ENCODE measurements at regions not wholly inside any gene's neighbourhood (a gene's known extent, or its start where the extent isn't known, plus 50 kb on each side); places are given as distances from the start of the nearest gene placed in this dataset.

DNA sequence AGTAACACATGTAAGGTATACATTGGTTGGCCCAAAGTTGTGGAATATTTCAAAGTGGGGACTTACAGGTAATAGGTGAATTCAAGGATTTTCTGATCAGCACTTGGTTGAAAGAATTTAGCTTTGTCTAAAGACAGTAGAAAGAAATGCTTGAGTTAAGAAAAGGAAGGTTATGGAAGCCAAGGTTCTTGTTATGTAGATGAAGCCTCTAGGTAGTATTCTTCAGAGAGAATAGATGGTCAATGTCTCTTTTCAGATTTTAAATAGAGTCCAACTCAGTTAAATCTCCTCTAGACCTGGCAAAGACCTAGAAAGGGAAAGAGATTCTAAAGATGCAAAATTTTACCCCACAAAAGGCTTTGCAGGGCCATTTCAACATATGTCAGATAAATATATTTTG, 157.4 kb downstream of the ANKRD30B start:
- Histone ChIP-seq H3K36me3 (ENCODE audit: control insufficient read depth, insufficient read depth, low read length) (no peaks in the 10 kb centered on the region), H3K27ac (ENCODE audit: insufficient read depth, low read length, poor library complexity, severe bottlenecking) (no peak overlapping the region), H3K27me3 (ENCODE audit: control insufficient read depth, insufficient read depth, low read length) (no peaks in the 10 kb centered on the region), H3K9me3 (ENCODE audit: control insufficient read depth in 2 of 2, low read length in 2 of 2) (no peaks in the 10 kb centered on the region), H3K4me1 (ENCODE audit: control insufficient read depth, insufficient read depth, low read length, poor library complexity, severe bottlenecking) (no peaks in the 10 kb centered on the region), H3K4me3 (ENCODE audit: low read depth, low read length) (no peak overlapping the region)
- DNase-seq: no peak
- no peaks in the 10 kb centered on the region for H3K36me3 Mint-ChIP-seq
- peaks cover 0 to 4% (median 0%) of the 10 kb centered on the region in 4 donors for H3K4me1 Mint-ChIP-seq
- no peaks in the 10 kb centered on the region for H3K27me3 Mint-ChIP-seq
- no peak for ATAC-seq (ENCODE audit: low read depth in 2 of 2)
- no peak overlapping the region for H3K27ac Mint-ChIP-seq
- peaks cover 0 to 6% (median 0%) of the 10 kb centered on the region in 7 donors for H3K9me3 Mint-ChIP-seq
- no peak overlapping the region for H3K4me3 Mint-ChIP-seq

DNA sequence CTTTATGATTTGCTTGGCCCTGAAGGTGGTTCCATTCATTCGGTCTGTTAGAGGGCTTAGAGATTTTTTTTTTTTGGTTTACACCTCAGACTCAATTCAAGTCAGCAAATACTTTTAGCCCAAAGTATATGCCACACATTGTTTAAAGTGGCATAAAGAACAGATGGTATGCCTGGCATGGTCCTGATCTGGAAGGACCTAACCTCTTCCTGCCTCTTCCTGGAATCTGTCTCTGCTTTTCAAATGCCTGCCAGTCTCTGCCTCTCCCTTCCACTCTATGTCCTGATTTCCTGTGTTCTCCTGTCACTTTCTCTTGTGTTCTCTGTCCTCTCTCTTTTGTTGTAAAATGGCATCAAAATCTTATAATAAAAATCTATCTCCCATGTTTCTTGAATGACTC, 158.0 kb downstream of the ANKRD30B start:
- DNase-seq (no peak), ATAC-seq (ENCODE audit: low read depth in 2 of 2) (no peak)
- no peak overlapping the region for H3K27ac ChIP-seq (ENCODE audit: insufficient read depth, low read length, poor library complexity, severe bottlenecking)
- H3K4me3 ChIP-seq (ENCODE audit: low read depth, low read length): no peak overlapping the region
- Mint-ChIP-seq H3K36me3 (no peaks in the 10 kb centered on the region), H3K27ac (no peak overlapping the region), H3K4me3 (no peak overlapping the region), H3K27me3 (no peaks in the 10 kb centered on the region), H3K4me1 (peaks cover 0 to 4% (median 0%) of the 10 kb centered on the region in 4 donors), H3K9me3 (peaks cover 0 to 6% (median 1%) of the 10 kb centered on the region in 7 donors)
- H3K36me3 ChIP-seq (ENCODE audit: control insufficient read depth, insufficient read depth, low read length): no peaks in the 10 kb centered on the region
- H3K27me3 ChIP-seq (ENCODE audit: control insufficient read depth, insufficient read depth, low read length): no peaks in the 10 kb centered on the region
- H3K9me3 ChIP-seq (ENCODE audit: control insufficient read depth in 2 of 2, low read length in 2 of 2): no peaks in the 10 kb centered on the region
- no peaks in the 10 kb centered on the region for H3K4me1 ChIP-seq (ENCODE audit: control insufficient read depth, insufficient read depth, low read length, poor library complexity, severe bottlenecking)

GRCh38 chr18:14907420-14907819, 159.4 kb downstream of the ANKRD30B start:
- H3K27ac ChIP-seq (ENCODE audit: insufficient read depth, low read length, poor library complexity, severe bottlenecking): no peak overlapping the region
- H3K27me3 ChIP-seq (ENCODE audit: control insufficient read depth, insufficient read depth, low read length): no peaks in the 10 kb centered on the region
- Mint-ChIP-seq H3K27ac (no peak overlapping the region), H3K9me3 (peaks cover 0 to 6% (median 1%) of the 10 kb centered on the region in 7 donors), H3K27me3 (peaks cover 4% of the 10 kb centered on the region), H3K36me3 (no peaks in the 10 kb centered on the region), H3K4me1 (peaks cover 0 to 4% (median 0%) of the 10 kb centered on the region in 4 donors), H3K4me3 (no peak overlapping the region)
- ATAC-seq (ENCODE audit: low read depth in 2 of 2) (no peak), DNase-seq (no peak)
- H3K4me1 ChIP-seq (ENCODE audit: control insufficient read depth, insufficient read depth, low read length, poor library complexity, severe bottlenecking): no peaks in the 10 kb centered on the region
- no peak overlapping the region for H3K4me3 ChIP-seq (ENCODE audit: low read depth, low read length)
- H3K36me3 ChIP-seq (ENCODE audit: control insufficient read depth, insufficient read depth, low read length): no peaks in the 10 kb centered on the region
- H3K9me3 ChIP-seq (ENCODE audit: control insufficient read depth in 2 of 2, low read length in 2 of 2): no peaks in the 10 kb centered on the region

GRCh38 chr18:14908541-14908940, 160.6 kb downstream of the ANKRD30B start:
- Mint-ChIP-seq H3K36me3 (no peaks in the 10 kb centered on the region), H3K4me1 (peaks cover 0 to 4% (median 0%) of the 10 kb centered on the region in 4 donors), H3K27ac (no peak overlapping the region), H3K27me3 (peaks cover 4% of the 10 kb centered on the region), H3K4me3 (no peak overlapping the region), H3K9me3 (peaks cover 0 to 4% (median 0%) of the 10 kb centered on the region in 7 donors)
- ATAC-seq (ENCODE audit: low read depth in 2 of 2) (no peak), DNase-seq (no peak)
- Histone ChIP-seq H3K4me3 (ENCODE audit: low read depth, low read length) (no peak overlapping the region), H3K4me1 (ENCODE audit: control insufficient read depth, insufficient read depth, low read length, poor library complexity, severe bottlenecking) (no peaks in the 10 kb centered on the region), H3K36me3 (ENCODE audit: control insufficient read depth, insufficient read depth, low read length) (no peaks in the 10 kb centered on the region), H3K27me3 (ENCODE audit: control insufficient read depth, insufficient read depth, low read length) (no peaks in the 10 kb centered on the region), H3K27ac (ENCODE audit: insufficient read depth, low read length, poor library complexity, severe bottlenecking) (no peak overlapping the region), H3K9me3 (ENCODE audit: control insufficient read depth in 2 of 2, low read length in 2 of 2) (no peaks in the 10 kb centered on the region)

DNA sequence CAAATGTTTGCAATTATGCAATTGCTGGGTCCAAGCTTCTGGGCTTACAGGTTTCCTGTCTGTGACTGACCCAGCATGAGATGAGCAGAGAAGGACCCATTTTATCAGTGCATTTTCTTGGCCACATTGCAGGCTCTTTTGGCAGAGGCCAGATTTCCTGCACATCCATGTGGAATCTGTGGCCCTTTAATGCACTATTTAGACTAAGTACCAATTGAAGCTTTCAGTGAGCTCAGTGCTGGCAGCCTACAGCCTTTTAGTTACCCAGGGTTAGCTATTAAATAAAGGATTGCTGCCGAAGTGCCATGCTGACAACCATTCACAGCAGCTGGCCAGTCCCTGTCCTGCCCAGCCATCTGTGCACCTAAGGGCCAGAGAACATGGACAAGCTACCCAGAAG, 165.0 kb downstream of the ANKRD30B start:
- Mint-ChIP-seq H3K27me3 (peaks cover 4% of the 10 kb centered on the region), H3K4me3 (no peak overlapping the region), H3K27ac (no peak overlapping the region), H3K36me3 (no peaks in the 10 kb centered on the region), H3K9me3 (peaks cover 0 to 4% (median 0%) of the 10 kb centered on the region in 7 donors), H3K4me1 (no peaks in the 10 kb centered on the region)
- DNase-seq (no peak), ATAC-seq (ENCODE audit: low read depth in 2 of 2) (no peak)
- H3K4me1 ChIP-seq (ENCODE audit: control insufficient read depth, insufficient read depth, low read length, poor library complexity, severe bottlenecking): no peaks in the 10 kb centered on the region
- H3K27me3 ChIP-seq (ENCODE audit: control insufficient read depth, insufficient read depth, low read length): no peaks in the 10 kb centered on the region
- no peak overlapping the region for H3K4me3 ChIP-seq (ENCODE audit: low read depth, low read length)
- H3K9me3 ChIP-seq (ENCODE audit: control insufficient read depth in 2 of 2, low read length in 2 of 2): no peaks in the 10 kb centered on the region
- no peak overlapping the region for H3K27ac ChIP-seq (ENCODE audit: insufficient read depth, low read length, poor library complexity, severe bottlenecking)
- no peaks in the 10 kb centered on the region for H3K36me3 ChIP-seq (ENCODE audit: control insufficient read depth, insufficient read depth, low read length)

- Histone ChIP-seq H3K9me3 (ENCODE audit: control insufficient read depth in 2 of 2, low read length in 2 of 2) (no peaks in the 10 kb centered on the region), H3K27ac (ENCODE audit: insufficient read depth, low read length, poor library complexity, severe bottlenecking) (no peak overlapping the region), H3K36me3 (ENCODE audit: control insufficient read depth, insufficient read depth, low read length) (no peaks in the 10 kb centered on the region), H3K4me3 (ENCODE audit: low read depth, low read length) (no peak overlapping the region), H3K27me3 (ENCODE audit: control insufficient read depth, insufficient read depth, low read length) (no peaks in the 10 kb centered on the region), H3K4me1 (ENCODE audit: control insufficient read depth, insufficient read depth, low read length, poor library complexity, severe bottlenecking) (no peaks in the 10 kb centered on the region)
- no peak for ATAC-seq (ENCODE audit: low read depth in 2 of 2)
- Mint-ChIP-seq H3K4me3 (no peak overlapping the region), H3K9me3 (peaks cover 0 to 2% (median 0%) of the 10 kb centered on the region in 7 donors), H3K27me3 (peaks cover 4% of the 10 kb centered on the region), H3K4me1 (no peaks in the 10 kb centered on the region), H3K27ac (no peak overlapping the region), H3K36me3 (no peaks in the 10 kb centered on the region)
- no peak for DNase-seq
Observed at GRCh38 chr18:14914121-14914520, 166.1 kb downstream of the ANKRD30B start.

DNA sequence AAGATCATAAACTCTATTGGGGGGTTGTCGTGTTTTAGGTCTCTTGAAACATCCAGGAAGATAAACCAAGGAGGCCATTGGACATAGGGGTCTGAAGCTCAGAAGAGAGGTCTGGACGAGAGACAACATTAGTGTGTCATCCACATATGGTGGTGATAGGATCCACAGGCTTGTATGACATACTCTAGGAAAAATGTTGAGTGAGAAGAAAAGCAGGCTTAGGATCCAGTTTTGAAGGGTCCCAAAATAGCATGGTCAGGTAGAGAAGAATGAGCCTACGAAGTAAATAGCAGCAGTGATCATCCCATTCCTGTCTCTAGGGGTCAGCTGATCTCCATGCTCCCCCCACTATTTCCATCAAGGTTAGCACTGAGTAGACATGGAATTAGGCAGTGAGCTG, 166.8 kb downstream of the ANKRD30B start:
- no peak overlapping the region for H3K27ac ChIP-seq (ENCODE audit: insufficient read depth, low read length, poor library complexity, severe bottlenecking)
- no peaks in the 10 kb centered on the region for H3K9me3 ChIP-seq (ENCODE audit: control insufficient read depth in 2 of 2, low read length in 2 of 2)
- H3K4me1 Mint-ChIP-seq: no peaks in the 10 kb centered on the region
- H3K27me3 ChIP-seq (ENCODE audit: control insufficient read depth, insufficient read depth, low read length): no peaks in the 10 kb centered on the region
- no peaks in the 10 kb centered on the region for H3K4me1 ChIP-seq (ENCODE audit: control insufficient read depth, insufficient read depth, low read length, poor library complexity, severe bottlenecking)
- H3K27ac Mint-ChIP-seq: no peak overlapping the region
- no peaks in the 10 kb centered on the region for H3K36me3 ChIP-seq (ENCODE audit: control insufficient read depth, insufficient read depth, low read length)
- ATAC-seq (ENCODE audit: low read depth in 2 of 2): no peak
- no peak overlapping the region for H3K4me3 ChIP-seq (ENCODE audit: low read depth, low read length)
- H3K36me3 Mint-ChIP-seq: no peaks in the 10 kb centered on the region
- H3K4me3 Mint-ChIP-seq: no peak overlapping the region
- H3K27me3 Mint-ChIP-seq: peaks cover 4% of the 10 kb centered on the region
- H3K9me3 Mint-ChIP-seq: peaks cover 0 to 2% (median 0%) of the 10 kb centered on the region in 7 donors
- DNase-seq: no peak

DNA sequence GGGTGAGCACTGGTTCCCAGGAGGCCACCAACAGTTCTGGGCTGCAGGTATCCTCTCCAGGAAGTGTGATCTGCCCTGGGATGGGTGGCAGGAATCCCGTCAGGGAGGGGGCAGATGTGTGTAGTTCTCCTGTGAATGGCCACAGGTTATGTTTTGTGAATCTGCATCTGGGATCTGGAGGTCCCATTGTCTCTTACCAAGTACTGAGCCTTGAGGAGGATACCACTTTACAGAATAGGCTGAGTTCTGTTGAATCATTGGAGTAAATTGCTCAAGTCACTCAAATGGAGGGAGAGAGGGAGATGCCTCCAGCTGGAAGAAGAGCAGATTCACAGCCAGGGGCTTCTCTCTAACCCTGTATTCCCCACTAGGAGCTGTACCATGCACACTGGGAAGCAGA, 168.2 kb downstream of the ANKRD30B start:
- Histone ChIP-seq H3K4me1 (ENCODE audit: control insufficient read depth, insufficient read depth, low read length, poor library complexity, severe bottlenecking) (no peaks in the 10 kb centered on the region), H3K9me3 (ENCODE audit: control insufficient read depth in 2 of 2, low read length in 2 of 2) (no peaks in the 10 kb centered on the region), H3K27ac (ENCODE audit: insufficient read depth, low read length, poor library complexity, severe bottlenecking) (no peak overlapping the region), H3K36me3 (ENCODE audit: control insufficient read depth, insufficient read depth, low read length) (no peaks in the 10 kb centered on the region), H3K4me3 (ENCODE audit: low read depth, low read length) (no peak overlapping the region), H3K27me3 (ENCODE audit: control insufficient read depth, insufficient read depth, low read length) (no peaks in the 10 kb centered on the region)
- no peaks in the 10 kb centered on the region for H3K36me3 Mint-ChIP-seq
- no peak for DNase-seq
- no peak overlapping the region for H3K4me3 Mint-ChIP-seq
- no peak for ATAC-seq (ENCODE audit: low read depth in 2 of 2)
- no peak overlapping the region for H3K27ac Mint-ChIP-seq
- peaks cover 4% of the 10 kb centered on the region for H3K27me3 Mint-ChIP-seq
- no peaks in the 10 kb centered on the region for H3K4me1 Mint-ChIP-seq
- H3K9me3 Mint-ChIP-seq: peaks cover 0 to 4% (median 0%) of the 10 kb centered on the region in 7 donors

Data from CD4-positive, CD25-positive, alpha-beta regulatory T cell (primary cell).